NOMO-1 treated with dmso at 0.1 percent for 144 hours (cell line): ENCODE measurements at regions not wholly inside any gene's neighbourhood (a gene's known extent, or its start where the extent isn't known, plus 50 kb on each side); places are given as distances from the start of the nearest gene placed in this dataset.

Source experiments
- DNase-seq: peaks from one replicate; lab custom pipeline; 2025; ENCODE audit not compliant: unreplicated experiment; lab: John Stamatoyannopoulos, UW

DNA sequence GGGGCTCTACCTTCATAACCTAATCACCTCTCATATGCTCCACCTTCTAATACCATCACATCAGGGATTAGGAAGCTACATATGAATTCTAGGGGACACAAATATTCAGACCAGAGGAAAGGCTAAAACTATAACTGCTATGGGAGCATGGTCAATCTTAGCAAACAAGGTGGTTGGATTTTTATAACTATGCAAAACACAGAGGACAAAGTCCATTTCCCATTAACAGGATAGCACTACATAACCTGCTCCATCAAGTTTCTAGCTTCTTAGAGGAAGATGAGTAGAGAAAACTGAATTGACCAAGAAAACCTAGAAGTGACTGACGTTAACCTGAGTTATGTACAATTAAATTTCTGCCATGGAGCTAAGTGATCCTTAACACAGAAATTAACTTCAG lies 398.6 kb downstream of the TBL1XR1 start:
- no peak for DNase-seq

DNA sequence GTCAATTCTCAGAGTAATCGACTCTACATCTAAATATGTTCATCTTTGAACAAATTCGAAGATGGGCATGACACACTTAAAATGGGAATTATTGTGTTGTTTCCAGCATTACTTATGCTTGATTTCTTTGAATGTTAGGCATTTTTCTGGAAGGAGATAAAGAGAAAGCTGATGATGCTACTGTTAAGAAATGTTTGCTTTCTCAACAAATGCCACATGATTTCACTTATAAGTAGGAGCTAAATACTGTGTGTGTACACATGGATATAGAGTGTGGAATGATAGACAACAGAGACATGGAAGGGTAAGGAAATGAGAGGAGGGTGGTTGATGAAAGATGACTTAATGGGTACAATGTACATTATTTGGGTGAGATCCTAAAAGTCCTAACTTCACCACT lies 400.9 kb downstream of the TBL1XR1 start:
- no peak for DNase-seq

- DNase-seq = no peak
Measured at GRCh38 chr3:176795891-176796290, 401.4 kb downstream of the TBL1XR1 start.

DNA sequence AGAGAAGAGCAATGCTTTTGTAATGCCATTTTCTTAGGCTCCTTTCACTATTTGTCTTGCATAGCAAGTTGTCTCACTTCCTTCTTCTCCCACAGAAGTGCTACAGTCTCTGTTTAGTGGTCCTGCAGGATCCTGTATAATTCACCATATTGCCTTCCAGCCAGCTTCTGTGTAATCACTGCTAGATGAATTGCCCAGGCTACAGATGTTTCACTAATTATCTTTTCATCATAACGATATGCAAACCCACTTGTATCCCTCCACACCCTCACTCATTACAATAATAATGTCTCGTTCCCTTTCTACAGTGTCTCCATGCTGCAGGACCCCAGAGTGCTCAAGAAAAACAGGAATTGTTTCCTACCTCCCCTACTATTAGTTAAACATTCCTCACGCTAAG lies 402.9 kb downstream of the TBL1XR1 start:
- no peak for DNase-seq

DNA sequence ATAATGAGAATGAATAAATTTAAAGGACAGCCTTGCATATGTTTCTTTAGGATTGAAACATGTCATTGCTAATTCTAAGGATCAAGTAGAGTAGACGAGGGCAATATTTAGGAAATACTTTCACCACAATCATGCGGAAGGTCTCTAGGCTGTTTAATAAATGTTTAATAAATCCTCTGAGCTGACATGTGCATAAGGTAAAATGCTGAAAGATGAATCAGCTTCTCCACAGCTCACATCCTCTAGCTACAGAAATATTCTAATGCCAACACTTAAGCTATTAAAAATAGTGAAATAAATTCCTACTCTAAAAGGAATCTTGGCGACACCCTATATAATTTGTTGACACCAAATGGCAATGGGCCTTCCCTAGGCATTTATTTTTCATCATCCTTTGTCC lies 407.3 kb downstream of the TBL1XR1 start:
- no peak for DNase-seq

DNA sequence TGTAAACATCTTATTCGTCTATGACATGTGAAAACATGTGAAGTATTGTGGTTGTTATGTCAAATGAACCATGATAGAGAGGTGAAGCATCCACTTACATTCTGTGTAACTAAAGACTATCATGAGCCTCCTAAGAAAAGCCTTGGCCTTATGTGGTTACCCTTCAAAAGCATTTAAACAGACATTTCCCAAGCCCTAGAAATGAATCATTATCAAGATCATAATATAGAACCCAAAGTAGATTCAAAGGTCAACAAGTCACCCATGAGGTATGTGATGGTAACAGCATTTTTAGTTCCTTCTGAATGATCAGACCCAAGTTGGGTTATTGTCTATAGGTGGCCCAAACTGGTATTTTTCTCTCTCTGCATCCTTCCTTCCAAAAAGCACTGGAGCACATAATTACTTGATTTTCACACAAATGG lies 408.0 kb downstream of the TBL1XR1 start:
- no peak for DNase-seq

DNA sequence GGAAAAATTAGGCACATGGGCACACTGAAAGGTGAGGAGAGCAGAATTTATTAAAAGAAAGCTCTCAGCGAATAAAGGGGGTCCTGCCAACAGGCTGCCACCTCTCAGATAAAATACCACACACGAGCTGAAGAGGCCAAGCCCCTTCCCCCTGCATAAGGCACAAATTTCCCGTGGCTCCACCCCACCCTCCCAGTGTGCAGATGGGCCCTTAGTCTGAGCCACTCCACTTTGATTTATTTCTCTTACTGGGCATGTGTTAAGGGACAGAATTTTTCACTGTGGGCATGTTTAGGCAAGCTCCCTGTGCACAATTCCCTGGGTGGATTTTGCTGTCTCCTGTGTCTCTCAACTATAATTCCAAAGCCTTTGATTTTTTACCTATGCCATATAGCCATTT lies 409.8 kb downstream of the TBL1XR1 start:
- DNase-seq = no peak

DNA sequence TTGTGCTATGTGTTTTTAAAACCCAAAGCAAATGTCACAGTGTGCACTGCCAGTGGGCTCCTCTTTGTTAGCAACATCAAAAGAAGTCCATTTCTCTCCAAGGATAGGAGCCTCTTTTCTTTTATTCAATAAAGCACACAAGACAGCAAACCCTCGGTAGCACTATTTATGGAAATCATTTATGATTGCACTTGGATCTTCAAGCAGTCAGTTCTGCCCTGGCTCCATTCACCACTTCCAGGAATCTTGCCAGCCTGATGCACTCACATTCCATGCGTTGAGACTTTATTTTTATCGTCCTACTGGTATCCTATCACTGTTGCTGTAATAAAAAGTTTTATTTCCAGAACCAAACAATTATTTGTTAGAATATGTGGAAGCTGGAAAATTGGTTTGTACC lies 412.1 kb downstream of the TBL1XR1 start:
- no peak for DNase-seq

- DNase-seq = no peak
Measured at GRCh38 chr3:176780766-176781165, 416.5 kb downstream of the TBL1XR1 start.

- DNase-seq = no peak
Measured at GRCh38 chr3:176776622-176777175, 420.6 kb downstream of the TBL1XR1 start.

DNA sequence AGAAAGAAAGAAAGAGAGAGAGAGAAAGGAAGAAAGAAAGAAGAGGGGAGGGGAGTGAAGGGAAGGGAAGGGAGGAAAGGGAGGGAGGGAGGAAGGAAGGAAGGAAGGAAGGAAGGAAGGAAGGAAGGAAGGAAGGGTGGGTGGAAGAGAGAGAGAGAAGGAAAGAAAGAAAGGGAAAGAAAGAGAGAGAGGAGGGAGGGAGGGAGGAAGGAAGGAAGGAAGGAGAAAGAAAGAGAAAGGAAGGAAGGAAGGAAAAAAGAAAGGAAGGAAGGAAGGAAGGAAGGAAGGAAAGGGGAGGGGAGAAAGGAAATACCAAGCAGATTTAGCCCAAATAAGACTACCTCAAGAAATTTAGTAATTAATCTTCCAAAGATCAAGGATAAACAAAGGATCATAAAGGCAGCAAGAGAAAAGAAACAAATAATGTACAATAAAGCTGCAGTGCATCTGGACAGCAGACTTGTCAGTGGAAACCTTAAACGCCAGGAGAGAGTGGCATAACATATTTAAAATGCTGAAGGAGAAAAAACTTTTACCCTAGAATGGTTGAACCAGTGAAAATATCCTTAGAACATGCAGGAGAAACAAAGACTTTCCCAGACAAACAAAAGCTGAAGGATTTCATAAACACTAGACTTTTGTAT lies 427.6 kb downstream of the TBL1XR1 start:
- no peak for DNase-seq

- no peak for DNase-seq
Measured at GRCh38 chr3:176767385-176767784, 429.9 kb downstream of the TBL1XR1 start.

GRCh38 chr3:176766862-176767261 lies 430.4 kb downstream of the TBL1XR1 start:
- DNase-seq = no peak

DNA sequence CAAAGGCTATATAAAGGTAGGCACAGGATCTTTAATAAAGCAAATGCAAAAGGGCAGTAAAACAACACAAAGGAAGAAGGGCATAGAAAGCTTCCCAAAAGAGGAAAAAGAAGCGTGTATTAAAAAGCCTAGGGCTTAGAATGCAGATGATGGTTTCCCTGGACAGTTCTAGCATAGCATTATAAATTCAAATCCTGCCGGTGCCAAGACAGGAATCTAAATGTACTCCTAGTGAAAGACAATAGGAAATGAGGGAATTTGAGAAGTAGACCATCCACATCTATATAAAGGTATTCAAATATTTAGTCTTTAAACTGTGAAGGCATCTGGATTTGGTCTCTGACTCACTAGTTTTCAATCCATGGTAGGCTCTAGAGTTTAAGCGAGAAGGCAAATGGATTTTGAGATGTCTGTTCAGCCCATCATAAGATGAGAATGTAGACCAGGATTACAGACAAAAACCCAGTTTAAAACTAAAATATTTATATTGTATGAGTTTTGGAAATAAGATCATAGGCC lies 431.8 kb downstream of the TBL1XR1 start:
- DNase-seq = no peak

DNA sequence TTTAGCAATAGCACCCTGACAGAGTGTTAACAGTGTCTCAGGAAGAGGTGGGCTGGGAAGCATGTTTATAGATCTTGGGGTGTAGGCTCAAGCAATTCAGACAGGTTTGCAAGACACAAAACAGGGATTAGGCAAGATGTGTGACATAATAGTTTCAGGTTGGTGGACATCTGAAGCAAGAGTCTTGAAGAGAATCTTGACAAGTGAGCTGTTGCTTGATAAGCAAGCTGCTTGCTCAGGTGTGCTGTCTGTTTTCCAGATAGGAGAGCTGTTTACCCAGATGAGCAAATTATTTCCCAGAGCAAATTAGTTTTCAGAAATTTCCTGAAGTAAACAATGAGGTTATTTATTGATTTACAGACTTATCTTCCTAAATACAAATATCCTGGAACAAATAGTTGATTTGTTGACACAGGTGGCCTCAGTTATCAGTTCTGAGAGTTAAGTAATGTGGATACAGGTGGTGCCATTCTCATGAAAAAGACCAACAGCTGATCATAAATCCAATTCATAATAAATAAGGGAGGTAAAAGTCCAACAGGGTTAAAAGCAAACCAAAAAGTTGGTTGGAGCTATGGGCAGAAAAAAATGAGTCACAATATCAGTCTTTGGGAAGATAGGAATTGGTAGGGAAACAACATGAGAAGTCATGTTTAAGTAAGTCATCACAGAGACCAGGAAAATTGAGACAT lies 437.3 kb downstream of the TBL1XR1 start:
- no peak for DNase-seq

- no peak for DNase-seq
Measured at GRCh38 chr3:176757429-176757828, 439.9 kb downstream of the TBL1XR1 start.

GRCh38 chr3:176755977-176756376 lies 441.3 kb downstream of the TBL1XR1 start:
- DNase-seq = no peak

GRCh38 chr3:176755552-176755951 lies 441.7 kb downstream of the TBL1XR1 start:
- DNase-seq = no peak

- no peak for DNase-seq
Measured at GRCh38 chr3:176741664-176742047, 455.6 kb downstream of the TBL1XR1 start.

- DNase-seq = no peak
Measured at GRCh38 chr3:176740906-176741663, 456.2 kb downstream of the TBL1XR1 start.

GRCh38 chr3:176739159-176739558 lies 458.1 kb downstream of the TBL1XR1 start:
- no peak for DNase-seq
